Kidney (tissue), 13 donors: ENCODE measurements at regions not wholly inside any gene's neighbourhood (a gene's known extent, or its start where the extent isn't known, plus 50 kb on each side); places are given as distances from the start of the nearest gene placed in this dataset.
A peak's percentile ranks its signal among the peaks of the same experiment; 100 is the strongest.
"Not testable (repeated sequence)": the region's sequence is repeated elsewhere in the genome, so short reads cannot be mapped to it uniquely, and the experiment has no call there.

Experiments used
- DNase-seq, 5 donors: peaks; one replicate each; pipeline ENCODE4 v3.0.0-alpha.2; 2013 to 2020
- FAIRE-seq: peaks from 2 replicates; lab custom pipeline; 2012; peaks lifted over from hg19 to GRCh38; lab: Jason Lieb, UNC
- H3K27ac ChIP-seq, 2 donors: one replicate each; pipeline ENCODE4 v1.7.0; 2013; ENCODE audit warnings: low read depth in 2 of 2, low read length in 2 of 2, inconsistent platforms in 1 of 2
- H3K27me3 ChIP-seq: one replicate; pipeline ENCODE4 v1.7.1; 2013; ENCODE audit warnings: low read length, inconsistent platforms; ENCODE audit not compliant: control insufficient read depth, insufficient read depth
- H3K36me3 ChIP-seq, 3 donors: one replicate each; pipeline versions ENCODE4 v1.7.0 to v1.7.1; 2013; ENCODE audit warnings: low read length in 3 of 3, control low read depth in 1 of 3, inconsistent platforms in 1 of 3; ENCODE audit not compliant: insufficient read depth in 3 of 3, control insufficient read depth in 2 of 3
- H3K4me1 ChIP-seq, 3 donors: one replicate each; pipeline versions ENCODE4 v1.7.0 to v1.7.1; 2013; ENCODE audit warnings: low read length in 3 of 3, inconsistent platforms in 1 of 3, low read depth in 1 of 3; ENCODE audit not compliant: control insufficient read depth in 2 of 3, insufficient read depth in 2 of 3
- H3K4me3 ChIP-seq, 3 donors: one replicate each; pipeline versions ENCODE4 v1.7.0 to v1.8.1; 2013; ENCODE audit warnings: low read length in 3 of 3, control low read depth in 1 of 3, inconsistent platforms in 1 of 3
- H3K9ac ChIP-seq, 3 donors: one replicate each; pipeline versions ENCODE4 v1.7.0 to v1.7.1; 2013; ENCODE audit warnings: low read length in 3 of 3, control low read depth in 1 of 3, inconsistent platforms in 1 of 3
- H3K9me3 ChIP-seq, 3 donors: one replicate each; pipeline versions ENCODE4 v1.7.0 to v1.7.1; 2013; ENCODE audit warnings: low read length in 3 of 3, control low read depth in 1 of 3, inconsistent platforms in 1 of 3; ENCODE audit not compliant: control insufficient read depth in 2 of 3, insufficient read depth in 1 of 3
- intact Hi-C: fragments of 100-400 bp; cut with DNase I; formaldehyde crosslinking; loops from one replicate; pipeline ENCODE4 v1.11.1; 2022
- TF ChIP-seq, protein P1 (sequence below): IDR thresholded peaks from 3 replicates; pipeline ENCODE4 v1.5.1; 2012; ENCODE audit warnings: mild to moderate bottlenecking, moderate library complexity, borderline replicate concordance; ENCODE audit not compliant: insufficient read depth; ENCODE audit errors: extremely low read depth
- donor health status: control.
- donor health status: control.
- donor health status: control.
- donor health status: control.
- donor health status: control.
- donor health status: DM: yes; HTN: yes; CAD: no.
- donor health status: Normal renal cell carcinoma (clear cell type).

DNA sequence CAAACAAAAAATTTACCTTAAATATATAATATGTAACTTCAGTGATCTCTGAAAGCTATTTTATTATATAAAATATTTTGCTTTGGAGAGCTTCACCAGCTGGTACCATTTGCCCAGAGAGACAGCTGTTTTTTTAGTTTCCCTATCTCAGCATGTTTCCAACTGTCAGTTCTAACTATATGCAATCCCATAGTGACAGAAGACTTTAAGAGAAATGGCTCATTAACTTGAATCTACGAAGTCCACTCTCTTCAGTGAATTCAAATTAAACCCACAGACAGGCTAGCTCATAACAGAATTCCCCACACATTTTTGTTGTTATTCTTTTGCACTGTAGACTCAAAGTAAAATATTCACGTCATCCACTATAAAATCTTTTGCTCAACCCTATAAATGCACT is 251.8 kb upstream of the POU5F2 start:
- no peaks in the 10 kb centered on the region for H3K27me3 ChIP-seq
- H3K27ac ChIP-seq, result no peak overlapping the region
- H3K36me3 ChIP-seq, result no peaks in the 10 kb centered on the region
- no peaks in the 10 kb centered on the region for H3K4me1 ChIP-seq
- no peak overlapping the region for H3K9ac ChIP-seq
- TF ChIP-seq, protein P1, sequence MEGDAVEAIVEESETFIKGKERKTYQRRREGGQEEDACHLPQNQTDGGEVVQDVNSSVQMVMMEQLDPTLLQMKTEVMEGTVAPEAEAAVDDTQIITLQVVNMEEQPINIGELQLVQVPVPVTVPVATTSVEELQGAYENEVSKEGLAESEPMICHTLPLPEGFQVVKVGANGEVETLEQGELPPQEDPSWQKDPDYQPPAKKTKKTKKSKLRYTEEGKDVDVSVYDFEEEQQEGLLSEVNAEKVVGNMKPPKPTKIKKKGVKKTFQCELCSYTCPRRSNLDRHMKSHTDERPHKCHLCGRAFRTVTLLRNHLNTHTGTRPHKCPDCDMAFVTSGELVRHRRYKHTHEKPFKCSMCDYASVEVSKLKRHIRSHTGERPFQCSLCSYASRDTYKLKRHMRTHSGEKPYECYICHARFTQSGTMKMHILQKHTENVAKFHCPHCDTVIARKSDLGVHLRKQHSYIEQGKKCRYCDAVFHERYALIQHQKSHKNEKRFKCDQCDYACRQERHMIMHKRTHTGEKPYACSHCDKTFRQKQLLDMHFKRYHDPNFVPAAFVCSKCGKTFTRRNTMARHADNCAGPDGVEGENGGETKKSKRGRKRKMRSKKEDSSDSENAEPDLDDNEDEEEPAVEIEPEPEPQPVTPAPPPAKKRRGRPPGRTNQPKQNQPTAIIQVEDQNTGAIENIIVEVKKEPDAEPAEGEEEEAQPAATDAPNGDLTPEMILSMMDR, result no peak
- intact Hi-C loops, result no loop called here
- FAIRE-seq (no peak), DNase-seq (peak in 2 of 5 donors; percentile 9 to 22)
- H3K9me3 ChIP-seq, result no peaks in the 10 kb centered on the region
- no peak overlapping the region for H3K4me3 ChIP-seq

DNA sequence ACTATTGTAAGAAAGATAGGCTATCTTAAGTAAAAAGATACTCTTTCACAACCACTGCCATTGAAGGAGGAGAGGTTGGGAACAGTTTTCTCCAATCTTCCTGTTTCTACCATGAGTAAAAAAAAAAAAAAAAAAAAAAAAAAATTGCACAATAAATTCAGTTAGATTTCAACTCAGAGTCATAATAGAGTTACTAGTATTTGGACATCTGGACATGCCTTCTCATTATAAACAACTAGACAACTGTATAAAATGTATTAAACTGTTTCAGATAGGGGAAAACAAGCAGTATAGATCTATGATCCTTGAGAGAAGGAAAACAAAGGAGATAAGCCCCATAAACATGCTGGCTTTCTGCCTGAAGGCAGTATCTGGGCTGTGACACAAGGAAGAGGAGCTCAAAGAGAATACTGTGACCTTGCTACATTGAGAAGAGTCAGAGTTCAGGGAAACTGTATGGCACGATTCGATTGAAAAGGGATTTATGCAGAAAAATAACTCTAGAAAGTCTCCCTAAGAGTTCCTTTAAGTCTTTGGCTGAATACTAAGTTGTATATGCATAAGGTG is 249.2 kb upstream of the POU5F2 start:
- FAIRE-seq, result no peak
- DNase-seq, result no peak

DNA sequence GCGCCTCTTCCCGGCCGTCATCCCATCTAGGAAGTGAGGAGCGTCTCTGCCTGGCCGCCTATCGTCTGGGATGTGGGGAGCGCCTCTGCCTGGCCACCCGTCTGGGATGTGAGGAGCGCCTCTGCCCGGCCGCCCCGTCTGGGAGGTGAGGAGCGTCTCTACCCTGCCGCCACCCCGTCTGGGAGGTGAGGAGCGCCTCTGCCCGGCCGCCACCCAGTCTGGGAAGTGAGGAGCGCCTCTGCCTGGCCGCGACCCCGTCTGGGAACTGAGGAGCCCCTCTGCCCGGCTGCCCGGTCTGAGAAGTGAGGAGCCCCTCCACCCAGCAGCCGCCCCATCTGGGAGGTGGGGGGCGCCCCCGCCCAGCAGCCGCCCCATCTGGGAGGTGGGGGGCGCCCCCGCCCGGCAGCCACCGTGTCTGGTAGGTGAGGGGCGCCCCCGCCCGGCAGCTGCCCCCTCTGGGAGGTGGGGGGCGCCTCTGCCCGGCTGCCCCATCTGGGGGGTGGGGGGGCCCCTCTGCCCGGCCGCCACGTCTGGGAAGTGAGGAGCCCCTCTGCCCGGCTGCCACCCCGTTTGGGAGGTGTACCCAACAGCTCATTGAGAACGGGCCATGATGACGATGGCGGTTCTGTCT is 244.7 kb upstream of the POU5F2 start:
- H3K27ac ChIP-seq, H3K36me3 ChIP-seq, H3K9ac ChIP-seq, H3K4me3 ChIP-seq, H3K9me3 ChIP-seq, H3K4me1 ChIP-seq, H3K27me3 ChIP-seq, FAIRE-seq, intact Hi-C loops: not testable (repeated sequence)
- peak in 1 of 5 donors; percentile 73 for DNase-seq

More for the DNA sequence above, 249.2 kb upstream of the POU5F2 start:
- TF ChIP-seq, protein P1, result no peak
- Histone ChIP-seq H3K4me1 (no peaks in the 10 kb centered on the region), H3K27ac (no peak overlapping the region), H3K4me3 (no peak overlapping the region), H3K27me3 (no peaks in the 10 kb centered on the region), H3K9me3 (no peaks in the 10 kb centered on the region), H3K9ac (no peak overlapping the region), H3K36me3 (no peaks in the 10 kb centered on the region)
- intact Hi-C loops, result no loop called here

DNA sequence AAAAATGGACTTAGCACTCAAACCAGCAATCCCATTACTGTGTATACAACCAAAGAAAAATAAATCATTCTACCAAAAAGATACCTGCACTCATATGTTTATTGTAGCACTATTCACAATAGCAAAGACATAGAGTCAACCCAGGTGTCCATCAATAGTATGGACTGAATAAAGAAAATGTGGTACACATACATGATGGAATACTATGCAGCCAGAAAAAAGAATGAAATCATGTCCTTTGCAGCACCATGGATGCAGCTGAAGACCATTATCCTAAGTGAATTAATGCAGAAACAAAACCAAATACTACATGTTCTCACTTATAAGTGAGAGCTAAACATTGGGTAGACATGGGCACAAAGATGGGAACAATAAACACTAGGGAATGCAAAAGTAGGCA is 236.8 kb upstream of the POU5F2 start:
- Histone ChIP-seq H3K36me3 (no peaks in the 10 kb centered on the region), H3K27ac (no peak overlapping the region), H3K9ac (no peak overlapping the region), H3K4me3 (no peak overlapping the region), H3K9me3 (peaks cover 3 to 25% (median 4%) of the 10 kb centered on the region in 3 donors), H3K4me1 (no peaks in the 10 kb centered on the region), H3K27me3 (no peaks in the 10 kb centered on the region)
- DNase-seq (no peak), FAIRE-seq (no peak)
- intact Hi-C loops, result no loop called here
- TF ChIP-seq, protein P1, result no peak
